Muscle layer of colon (tissue), 2 donors: ENCODE measurements at regions not wholly inside any gene's neighbourhood (a gene's known extent, or its start where the extent isn't known, plus 50 kb on each side); places are given as distances from the start of the nearest gene placed in this dataset.
"Not testable (repeated sequence)": the region's sequence is repeated elsewhere in the genome, so short reads cannot be mapped to it uniquely, and the experiment has no call there.

ENCODE experiments used
- H3K27ac ChIP-seq: one replicate; pipeline ENCODE4 v1.7.0; 2013; ENCODE audit warnings: low read depth, mild to moderate bottlenecking, low read length, moderate library complexity
- H3K27me3 ChIP-seq, 2 donors: one replicate each; pipeline ENCODE4 v1.7.0; 2013; ENCODE audit warnings: low read length in 2 of 2, mild to moderate bottlenecking in 2 of 2; ENCODE audit not compliant: insufficient read depth in 2 of 2, control insufficient read depth in 1 of 2
- H3K36me3 ChIP-seq: one replicate; pipeline ENCODE4 v1.7.0; 2013; ENCODE audit warnings: mild to moderate bottlenecking, low read length; ENCODE audit not compliant: insufficient read depth
- H3K4me1 ChIP-seq: one replicate; pipeline ENCODE4 v1.7.0; 2013; ENCODE audit warnings: mild to moderate bottlenecking, low read length; ENCODE audit not compliant: insufficient read depth
- H3K4me3 ChIP-seq, 2 donors: one replicate each; pipeline ENCODE4 v1.7.0; 2013; ENCODE audit warnings: low read length in 2 of 2, low read depth in 1 of 2, mild to moderate bottlenecking in 1 of 2, moderate library complexity in 1 of 2
- H3K9ac ChIP-seq: one replicate; pipeline ENCODE4 v1.7.0; 2013; ENCODE audit warnings: low read length
- H3K9me3 ChIP-seq: one replicate; pipeline ENCODE4 v1.7.0; 2013; ENCODE audit warnings: mild to moderate bottlenecking, low read length
- donor health status: abdominal sarcoma.
- donor health status: Adenocarcinoma of cecum.

- Histone ChIP-seq H3K4me3 (no peak overlapping the region), H3K9me3 (no peaks in the 10 kb centered on the region), H3K36me3 (no peaks in the 10 kb centered on the region), H3K27me3 (no peaks in the 10 kb centered on the region), H3K4me1 (no peaks in the 10 kb centered on the region), H3K27ac (no peak overlapping the region), H3K9ac (no peak overlapping the region)
These were observed 470.4 kb upstream of the EPHA7 start for GRCh38 chr6:93889713-93890112.

- Histone ChIP-seq H3K9me3 (no peaks in the 10 kb centered on the region), H3K4me1 (no peaks in the 10 kb centered on the region), H3K4me3 (no peak overlapping the region), H3K27ac (no peak overlapping the region), H3K36me3 (no peaks in the 10 kb centered on the region), H3K27me3 (no peaks in the 10 kb centered on the region), H3K9ac (no peak overlapping the region)
These were observed 467.1 kb upstream of the EPHA7 start for GRCh38 chr6:93886416-93886815.

- H3K4me3 ChIP-seq, result no peak overlapping the region
- no peak overlapping the region for H3K27ac ChIP-seq
- no peaks in the 10 kb centered on the region for H3K27me3 ChIP-seq
- no peaks in the 10 kb centered on the region for H3K4me1 ChIP-seq
- H3K9ac ChIP-seq, result no peak overlapping the region
- H3K9me3 ChIP-seq, result peaks cover 9% of the 10 kb centered on the region
- no peaks in the 10 kb centered on the region for H3K36me3 ChIP-seq
These were observed 440.6 kb upstream of the EPHA7 start for GRCh38 chr6:93859971-93860370.

- Histone ChIP-seq H3K27me3 (no peaks in the 10 kb centered on the region), H3K4me1 (no peaks in the 10 kb centered on the region), H3K9ac (no peak overlapping the region), H3K4me3 (no peak overlapping the region), H3K9me3 (peaks cover 10% of the 10 kb centered on the region), H3K27ac (no peak overlapping the region), H3K36me3 (no peaks in the 10 kb centered on the region)
These were observed 438.9 kb upstream of the EPHA7 start for GRCh38 chr6:93858213-93858612.

GRCh38 chr6:93849857-93850256 lies 430.5 kb upstream of the EPHA7 start:
- no peak overlapping the region for H3K4me3 ChIP-seq
- H3K4me1 ChIP-seq, result no peaks in the 10 kb centered on the region
- no peak overlapping the region for H3K9ac ChIP-seq
- no peaks in the 10 kb centered on the region for H3K9me3 ChIP-seq
- no peak overlapping the region for H3K27ac ChIP-seq
- H3K27me3 ChIP-seq, result no peaks in the 10 kb centered on the region
- H3K36me3 ChIP-seq, result no peaks in the 10 kb centered on the region

- Histone ChIP-seq H3K27me3 (no peaks in the 10 kb centered on the region), H3K4me3 (no peak overlapping the region), H3K9me3 (no peaks in the 10 kb centered on the region), H3K27ac (no peak overlapping the region), H3K9ac (no peak overlapping the region), H3K36me3 (no peaks in the 10 kb centered on the region), H3K4me1 (no peaks in the 10 kb centered on the region)
These were observed 428.8 kb upstream of the EPHA7 start for GRCh38 chr6:93848031-93848742.

DNA sequence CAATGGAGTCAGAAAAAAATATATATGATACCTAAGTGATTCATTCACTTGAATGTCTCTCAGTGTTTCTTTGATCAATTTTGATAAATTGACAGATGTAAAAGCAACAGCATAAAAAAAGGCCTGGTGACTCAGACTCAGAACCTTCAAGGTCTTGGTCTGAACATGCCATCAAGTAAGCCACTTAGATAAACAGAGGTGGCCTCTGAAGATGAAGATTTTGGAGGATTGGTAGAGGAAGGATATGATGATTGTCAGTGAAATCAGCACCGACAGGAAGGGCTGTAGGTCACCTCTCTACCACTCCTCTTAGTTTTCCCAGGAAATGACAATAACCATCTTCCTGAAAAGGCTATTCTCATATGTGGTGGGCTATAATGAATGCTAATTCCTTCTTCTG lies 422.8 kb upstream of the EPHA7 start:
- H3K27me3 ChIP-seq, result no peaks in the 10 kb centered on the region
- H3K9ac ChIP-seq, result no peak overlapping the region
- H3K4me1 ChIP-seq, result no peaks in the 10 kb centered on the region
- no peak overlapping the region for H3K27ac ChIP-seq
- H3K36me3 ChIP-seq, result no peaks in the 10 kb centered on the region
- H3K9me3 ChIP-seq, result no peaks in the 10 kb centered on the region
- H3K4me3 ChIP-seq, result no peak overlapping the region

DNA sequence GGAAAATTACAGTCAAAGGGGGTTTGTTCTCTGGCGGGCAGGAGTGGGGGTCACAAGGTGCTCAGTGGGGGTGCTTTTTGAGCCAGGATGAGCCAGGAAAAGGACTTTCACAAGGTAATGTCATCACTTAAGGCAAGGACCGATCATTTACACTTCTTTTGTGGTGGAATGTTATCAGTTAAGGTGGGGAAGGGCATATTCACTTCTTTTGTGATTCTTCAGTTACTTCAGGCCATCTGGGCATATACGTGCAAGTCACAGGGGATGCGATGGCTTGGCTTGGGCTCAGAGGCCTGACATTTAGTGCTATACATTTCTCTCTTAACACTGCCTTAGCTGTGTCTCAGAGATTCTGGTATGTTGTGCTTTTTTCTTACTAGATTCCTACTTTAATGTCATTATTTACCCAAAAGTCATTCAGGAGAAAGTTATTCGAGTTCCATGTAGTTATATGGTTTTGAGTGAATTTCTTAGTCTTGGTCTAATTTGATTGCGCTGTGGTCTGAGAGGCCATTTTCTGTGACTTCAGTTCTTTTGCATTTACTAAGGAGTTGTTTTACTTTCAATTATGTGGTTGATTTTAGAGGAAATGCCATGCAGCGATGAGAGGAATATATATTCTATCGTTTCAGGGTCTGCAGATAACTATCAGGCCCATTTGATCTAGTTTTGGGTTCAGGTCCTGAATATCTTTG lies 416.2 kb upstream of the EPHA7 start:
- not testable (repeated sequence) for H3K4me1 ChIP-seq, H3K9me3 ChIP-seq, H3K9ac ChIP-seq, H3K27ac ChIP-seq, H3K4me3 ChIP-seq, H3K27me3 ChIP-seq, H3K36me3 ChIP-seq

DNA sequence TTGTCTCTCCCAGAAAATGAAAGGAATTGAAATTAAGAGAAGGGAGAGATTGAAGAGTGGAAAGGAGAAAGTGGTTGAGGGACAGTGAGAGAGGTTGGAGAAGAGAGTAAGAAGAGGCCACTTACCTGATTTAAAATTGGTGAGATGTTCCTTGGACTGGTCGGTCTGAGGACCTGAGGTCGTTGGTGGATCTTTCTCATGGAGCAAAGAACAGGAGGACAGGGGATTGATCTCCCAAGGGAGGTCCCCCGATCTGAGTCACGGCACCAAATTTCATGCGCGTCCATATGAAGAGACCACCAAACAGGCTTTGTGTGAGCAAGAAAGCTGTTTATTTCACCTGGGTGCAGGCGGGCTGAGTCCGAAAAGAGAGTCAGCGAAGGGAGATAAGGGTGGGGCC lies 415.7 kb upstream of the EPHA7 start:
- H3K4me3 ChIP-seq, H3K36me3 ChIP-seq, H3K4me1 ChIP-seq, H3K9ac ChIP-seq, H3K27ac ChIP-seq, H3K9me3 ChIP-seq, H3K27me3 ChIP-seq: not testable (repeated sequence)

- not testable (repeated sequence) for H3K4me1 ChIP-seq, H3K4me3 ChIP-seq, H3K27me3 ChIP-seq, H3K27ac ChIP-seq, H3K36me3 ChIP-seq, H3K9ac ChIP-seq, H3K9me3 ChIP-seq
These were observed 414.0 kb upstream of the EPHA7 start for GRCh38 chr6:93833326-93833725.

- H3K9ac ChIP-seq, H3K27me3 ChIP-seq, H3K4me3 ChIP-seq, H3K9me3 ChIP-seq, H3K36me3 ChIP-seq, H3K4me1 ChIP-seq, H3K27ac ChIP-seq: not testable (repeated sequence)
These were observed 410.4 kb upstream of the EPHA7 start for GRCh38 chr6:93829757-93830156.

- Histone ChIP-seq H3K9me3 (no peaks in the 10 kb centered on the region), H3K4me3 (no peak overlapping the region), H3K36me3 (no peaks in the 10 kb centered on the region), H3K4me1 (no peaks in the 10 kb centered on the region), H3K27ac (no peak overlapping the region), H3K9ac (no peak overlapping the region), H3K27me3 (no peaks in the 10 kb centered on the region)
These were observed 409.6 kb upstream of the EPHA7 start for GRCh38 chr6:93829009-93829408.
